HG02981 (cell line): ENCODE measurements at regions not wholly inside any gene's neighbourhood (a gene's known extent, or its start where the extent isn't known, plus 50 kb on each side); places are given as distances from the start of the nearest gene placed in this dataset.
A peak's percentile ranks its signal among the peaks of the same experiment; 100 is the strongest.

Experiments
- ATAC-seq: cut with Tn5 transposase; IDR thresholded peaks from one replicate; pipeline ENCODE4 v1.9.1; 2021; ENCODE audit warnings: mild to moderate bottlenecking, moderate library complexity; ENCODE audit not compliant: unreplicated experiment

DNA sequence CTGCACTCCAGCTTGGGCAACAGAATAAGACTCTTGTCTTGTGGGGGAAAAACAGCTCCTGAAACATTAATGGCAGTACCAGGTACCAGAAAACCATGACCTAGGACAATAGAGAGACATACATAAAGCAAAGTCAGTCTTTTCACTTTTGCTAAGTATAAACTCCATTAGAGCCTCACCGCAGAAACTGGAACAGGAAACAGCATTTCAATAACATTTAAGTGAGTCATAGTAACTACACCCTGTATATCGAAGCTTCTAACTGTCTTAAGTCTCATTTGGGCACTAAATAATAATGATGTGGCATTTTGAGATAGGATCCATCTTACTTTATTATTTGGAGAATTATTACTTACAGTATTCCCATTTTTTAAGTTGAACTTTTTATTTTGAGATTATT lies 517.8 kb upstream of the CELF2 start:
- no peak for ATAC-seq

DNA sequence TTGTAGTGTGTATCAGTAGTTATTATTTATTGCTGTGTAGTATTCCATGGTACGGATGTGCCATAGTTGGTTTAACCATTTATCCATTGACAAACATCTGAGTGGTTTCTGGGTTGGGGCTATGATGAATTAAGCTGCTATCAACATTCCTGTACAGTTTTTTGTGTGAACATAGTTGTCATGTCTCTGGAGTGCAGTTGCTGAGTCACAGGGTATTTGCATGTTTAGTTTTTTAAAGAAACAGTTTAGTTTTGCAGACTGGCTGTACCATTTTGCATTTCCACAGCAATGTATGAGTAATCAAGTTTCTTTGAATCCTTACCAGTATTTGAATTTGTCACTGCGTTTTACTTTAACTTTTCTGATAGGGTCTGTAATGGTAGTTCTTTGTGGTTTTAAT lies 516.7 kb upstream of the CELF2 start:
- ATAC-seq: no peak

DNA sequence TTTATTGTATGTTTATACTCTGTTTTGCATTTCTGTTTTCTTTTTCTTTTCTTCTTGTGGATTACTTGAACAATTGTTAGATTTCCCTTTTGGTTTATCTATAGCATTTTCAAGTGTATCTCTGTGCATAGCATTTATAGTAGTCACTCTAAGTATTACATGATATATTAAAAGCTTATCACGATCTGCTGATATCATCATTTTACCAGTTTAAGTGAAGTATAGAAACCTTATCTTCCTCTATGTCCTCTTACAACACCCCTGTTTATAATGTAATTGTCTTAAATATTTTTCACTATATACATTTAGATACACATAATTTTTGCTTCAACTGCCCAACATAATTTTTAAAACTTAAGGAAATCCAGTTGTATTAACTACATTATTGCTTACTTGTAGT lies 513.9 kb upstream of the CELF2 start:
- no peak for ATAC-seq

DNA sequence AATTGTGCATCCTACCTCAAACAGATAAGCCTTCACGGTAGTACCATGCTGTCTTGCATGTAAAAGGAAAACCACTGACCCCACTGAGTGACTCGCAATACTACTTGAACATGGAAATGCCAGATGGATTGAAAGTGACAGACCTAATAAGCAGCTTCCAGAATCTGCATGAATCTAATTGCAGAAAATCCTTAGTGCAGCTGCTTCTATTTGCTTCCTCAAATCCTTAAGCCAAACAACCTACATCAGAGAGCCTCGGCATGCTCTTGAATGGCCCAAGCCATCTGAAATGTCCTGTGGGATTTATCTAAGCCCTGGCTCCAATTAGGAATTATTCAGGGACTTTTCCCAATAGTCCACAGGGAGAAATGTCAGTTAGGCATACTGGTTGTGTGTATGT lies 509.5 kb upstream of the CELF2 start:
- ATAC-seq: no peak

DNA sequence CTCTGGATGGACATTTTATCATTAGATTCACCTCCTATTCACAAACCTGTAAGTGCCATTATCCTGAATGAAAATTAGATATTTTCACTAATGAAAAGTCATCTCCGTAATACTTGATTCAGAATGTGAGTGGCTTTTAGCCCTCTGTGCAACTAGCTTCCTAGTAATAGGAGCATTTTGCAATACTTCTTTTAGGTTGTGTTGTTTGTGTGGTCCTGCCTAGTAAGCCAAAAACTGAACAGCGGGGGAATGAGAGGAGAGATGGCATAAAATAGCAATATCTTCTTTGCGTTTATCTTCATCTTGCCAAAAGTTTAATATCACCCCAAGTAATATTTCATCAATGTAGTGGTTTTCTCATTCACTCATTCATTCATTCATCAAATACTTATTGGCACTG lies 507.5 kb upstream of the CELF2 start:
- ATAC-seq: no peak

DNA sequence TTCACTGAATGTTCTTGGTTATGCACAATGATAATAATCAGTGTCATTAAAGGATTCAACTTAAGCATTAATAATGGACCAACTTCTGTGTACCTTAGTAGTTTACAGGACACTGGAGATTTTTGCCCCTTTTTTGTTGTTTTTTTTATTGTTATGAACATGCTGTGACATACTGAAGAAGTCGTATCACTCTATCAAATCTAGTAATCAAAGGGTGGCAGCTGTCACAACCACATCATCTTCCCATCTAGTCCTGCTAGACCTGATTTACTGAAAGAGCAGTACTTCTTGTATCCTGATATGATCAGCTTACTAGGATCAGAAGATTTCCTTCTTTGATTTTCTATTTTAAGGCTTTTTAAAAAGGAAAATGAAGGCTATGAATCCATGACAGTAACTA lies 504.6 kb upstream of the CELF2 start:
- ATAC-seq: no peak

DNA sequence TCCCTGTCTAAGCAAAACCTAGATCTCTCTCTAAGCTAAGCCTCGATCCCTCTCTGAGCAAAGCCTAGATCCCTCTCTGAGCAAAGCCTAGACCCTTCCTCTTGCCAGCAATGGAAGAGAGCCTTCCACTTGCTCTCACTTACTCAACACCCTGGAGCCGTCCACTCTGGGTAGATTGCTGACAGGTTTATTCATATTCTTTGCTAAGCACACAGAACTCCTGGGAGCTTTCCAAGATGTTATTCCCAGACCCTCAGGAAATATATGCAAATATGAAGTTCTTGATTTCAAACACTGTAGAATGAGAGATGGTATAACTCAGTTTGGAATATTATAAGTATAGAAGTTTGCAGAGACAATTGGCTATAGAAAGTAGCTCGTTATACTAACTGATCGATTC lies 503.8 kb upstream of the CELF2 start:
- no peak for ATAC-seq

DNA sequence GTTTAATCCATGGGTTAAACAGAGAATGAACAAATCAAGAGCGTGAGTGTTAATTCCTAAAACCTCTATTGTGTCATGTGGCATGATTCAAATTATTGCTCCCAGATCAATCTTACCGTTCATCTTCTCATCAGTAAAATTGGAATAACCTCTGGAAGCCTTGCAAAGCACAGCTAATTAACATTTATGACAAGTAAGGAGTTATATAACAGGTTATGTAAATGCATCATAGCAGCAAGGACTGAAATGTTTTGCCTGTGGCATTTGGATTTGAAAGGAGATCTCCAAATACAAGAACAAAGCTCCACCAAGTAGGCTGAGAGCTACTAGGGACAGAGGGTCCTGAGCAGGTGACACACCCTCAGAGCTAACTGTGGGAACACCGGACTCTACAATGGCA lies 502.9 kb upstream of the CELF2 start:
- no peak for ATAC-seq

DNA sequence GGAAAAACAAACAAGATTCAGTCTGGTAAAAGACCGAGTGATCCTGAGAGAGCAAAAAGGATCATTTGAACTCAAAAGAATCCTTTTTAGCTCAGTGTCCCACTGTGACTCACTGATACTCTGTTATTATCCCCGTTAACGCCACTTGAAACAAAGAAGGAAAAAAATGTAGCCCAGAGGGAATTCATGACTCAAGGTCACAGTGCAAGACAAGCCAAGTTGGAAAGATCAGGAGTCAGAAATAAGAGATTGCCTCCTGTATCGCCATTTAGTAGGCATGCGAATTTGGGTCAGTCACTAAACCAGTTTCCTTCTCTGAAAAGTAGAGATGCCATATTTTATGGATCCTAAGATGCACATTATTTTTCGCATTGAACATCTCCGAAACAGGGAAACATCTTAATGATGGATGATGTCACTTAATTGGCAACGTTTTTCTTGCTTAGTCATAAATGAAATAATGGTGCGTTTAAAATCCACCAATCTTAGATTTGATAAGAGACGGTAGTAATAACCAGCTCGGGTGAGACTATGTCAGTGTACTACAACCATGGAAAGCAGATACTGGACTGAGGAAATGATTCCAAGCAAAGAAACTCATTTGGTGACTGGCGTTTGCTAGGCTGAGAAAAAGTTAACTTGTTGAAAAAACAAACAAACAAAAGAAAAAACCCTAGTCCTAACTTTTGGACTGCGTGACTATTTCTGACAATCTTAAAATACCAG lies 502.0 kb upstream of the CELF2 start:
- no peak for ATAC-seq

DNA sequence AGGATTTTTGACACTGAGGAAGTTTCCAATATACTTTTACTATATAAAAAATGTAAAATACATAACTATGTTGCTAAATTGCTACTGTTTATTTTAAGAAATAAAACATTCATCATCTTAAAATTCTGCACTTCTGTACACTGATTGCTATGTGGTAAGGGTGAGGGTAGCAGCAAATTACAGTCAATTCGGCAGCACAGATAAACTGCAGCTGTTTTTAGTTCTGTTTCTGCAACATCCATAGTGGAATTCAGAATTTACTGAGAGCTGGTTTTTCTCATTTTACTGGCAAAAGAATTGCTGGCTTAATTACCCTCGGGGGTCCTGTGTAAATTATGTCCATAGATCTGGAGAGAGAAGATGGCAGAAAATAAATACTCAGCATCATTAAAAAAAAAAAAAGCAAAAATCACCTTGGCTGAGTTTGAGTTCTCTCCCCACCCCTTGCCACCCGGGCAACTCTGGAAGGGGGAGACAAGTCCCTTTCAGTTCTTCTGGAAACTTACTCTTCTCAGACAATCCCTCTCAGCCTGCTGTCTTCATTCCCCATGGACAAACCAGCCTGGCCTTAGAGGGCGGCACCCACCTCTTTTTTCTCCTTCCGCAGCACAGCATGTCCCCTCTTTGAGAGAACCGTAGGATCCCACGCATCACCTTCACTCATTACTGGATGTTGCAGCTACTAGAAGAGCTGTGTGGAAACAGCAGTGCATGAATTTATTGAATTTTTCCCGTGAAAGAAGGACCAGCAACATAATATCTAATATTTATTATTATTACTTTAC lies 501.1 kb upstream of the CELF2 start:
- ATAC-seq: no peak

DNA sequence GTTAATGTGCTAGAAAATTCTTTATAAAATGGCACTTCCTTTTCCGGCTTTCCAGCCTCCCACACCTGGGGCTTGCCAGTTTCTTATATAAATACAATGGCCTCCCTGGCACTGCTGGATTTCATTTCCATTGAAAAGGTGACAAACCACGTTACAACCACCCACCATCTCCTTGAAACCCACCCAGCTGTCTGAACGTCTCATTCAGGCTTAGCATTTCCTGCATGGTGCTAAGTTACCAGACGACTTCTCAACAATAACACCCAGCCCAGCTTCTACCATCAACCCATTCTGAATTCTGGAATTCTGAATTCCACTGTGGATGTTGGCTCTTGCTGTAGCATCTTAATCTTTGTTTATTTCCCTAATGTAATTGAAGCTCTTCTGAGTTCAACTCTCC lies 499.8 kb upstream of the CELF2 start:
- ATAC-seq: no peak

DNA sequence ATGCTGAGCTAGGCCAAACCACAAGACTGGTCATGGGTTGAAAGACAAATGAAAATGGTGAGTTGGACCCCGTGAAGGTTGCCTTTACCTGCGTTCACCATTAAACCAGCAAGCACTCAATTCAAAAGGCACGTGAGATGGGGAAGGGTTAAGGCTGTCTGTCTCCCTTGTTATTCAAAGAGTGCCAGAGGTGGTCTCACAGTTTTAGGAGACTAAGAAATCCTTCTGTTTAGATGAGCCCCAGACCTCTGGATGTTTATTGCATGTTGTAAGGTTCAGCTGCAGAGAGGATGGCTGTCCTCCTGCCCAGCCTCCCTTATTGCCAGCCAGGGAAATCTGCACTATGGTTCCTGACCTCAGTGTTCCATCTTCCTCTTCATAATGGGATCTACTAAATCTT lies 498.0 kb upstream of the CELF2 start:
- ATAC-seq: no peak

DNA sequence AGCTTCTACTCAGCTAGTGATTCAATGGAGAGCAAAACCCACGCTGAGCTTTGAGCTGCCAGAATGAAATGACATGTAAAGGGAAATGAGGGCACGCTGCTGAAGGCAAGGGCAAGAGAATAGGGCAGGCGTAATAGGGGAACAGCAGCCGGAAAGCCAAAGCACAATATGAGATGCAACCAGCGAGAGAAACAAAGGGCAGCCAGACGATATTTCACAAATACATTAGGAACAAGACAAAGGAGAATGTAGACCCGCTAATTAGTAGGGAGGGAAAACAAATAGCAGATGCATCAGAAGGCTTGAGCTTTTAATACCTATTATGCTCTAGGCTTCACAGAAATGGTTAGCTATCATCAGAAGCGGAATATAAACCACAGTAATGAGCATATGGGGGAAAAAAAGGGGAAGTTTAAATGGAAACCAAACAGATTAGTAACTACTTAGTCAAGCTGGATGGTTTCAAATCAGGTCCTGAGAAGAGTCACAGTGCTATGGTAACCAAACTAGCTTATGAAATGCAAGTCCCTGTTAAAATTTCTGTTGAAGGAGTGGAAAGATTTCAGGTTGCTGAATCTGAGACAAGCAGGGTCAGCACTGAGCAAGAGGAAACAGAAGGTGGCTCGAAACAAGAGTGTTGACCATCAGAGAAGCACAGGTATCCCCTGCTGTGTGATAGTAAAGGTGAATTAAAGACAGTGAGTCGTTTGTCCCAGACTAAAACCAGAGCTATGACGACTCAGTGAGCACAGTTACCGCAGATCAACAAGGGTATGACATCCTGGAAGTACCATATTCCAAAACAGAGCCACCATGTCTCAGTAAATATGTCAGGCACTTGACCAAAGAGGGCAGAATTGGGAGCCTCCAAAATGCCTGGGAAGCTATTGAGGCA lies 496.9 kb upstream of the CELF2 start:
- peak; percentile 94 for ATAC-seq

DNA sequence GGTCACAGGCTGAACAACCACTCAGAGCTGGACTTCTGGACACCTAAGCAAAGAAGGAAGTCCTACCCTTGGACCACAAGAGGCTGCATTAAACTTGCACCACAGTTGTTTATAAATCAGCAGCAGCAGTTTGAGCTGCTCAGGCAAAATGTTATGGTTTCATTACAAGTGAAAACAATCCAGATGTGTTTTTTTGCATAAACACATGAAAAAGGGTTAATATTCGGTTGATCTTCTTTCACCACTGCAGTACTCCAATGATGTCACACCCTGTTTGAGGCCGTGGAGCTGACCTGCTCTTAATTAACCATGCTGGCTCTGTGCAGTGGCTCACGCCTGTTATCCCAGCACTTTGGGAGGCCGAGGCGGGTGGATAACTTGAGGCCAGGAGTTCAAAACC lies 490.8 kb upstream of the CELF2 start:
- ATAC-seq: no peak

DNA sequence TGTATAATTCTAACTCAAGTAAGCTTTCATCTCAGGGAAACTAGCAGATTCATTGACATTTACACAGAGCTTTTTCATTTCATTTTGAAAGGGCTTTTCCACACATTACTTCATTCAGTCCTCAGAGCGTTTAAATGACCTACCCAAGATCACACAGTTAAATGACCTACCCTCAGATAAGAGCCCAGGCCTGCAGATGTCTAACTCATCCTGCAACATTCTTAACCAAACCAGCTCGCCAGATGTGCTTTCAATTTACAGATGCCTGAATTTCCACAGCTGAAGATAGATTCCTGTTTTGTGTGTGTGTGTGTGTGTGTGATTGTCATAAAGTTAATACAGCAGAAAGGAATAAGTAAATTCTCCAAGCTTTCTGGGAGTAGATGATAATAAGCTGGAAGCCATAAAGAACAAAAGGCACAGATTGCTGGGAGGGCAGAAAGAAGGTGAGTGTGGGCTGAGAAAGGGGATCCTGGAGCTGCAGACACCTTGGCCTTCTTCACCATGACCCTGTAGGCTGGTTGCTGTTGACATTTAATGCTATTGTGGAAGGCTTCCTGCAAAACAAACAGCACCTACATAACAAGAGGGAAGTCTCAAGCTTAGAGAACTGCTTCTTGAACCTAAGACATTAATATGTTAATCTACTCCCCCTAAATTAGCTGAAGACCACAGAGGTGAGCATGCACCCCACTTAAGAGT lies 489.7 kb upstream of the CELF2 start:
- ATAC-seq: no peak

DNA sequence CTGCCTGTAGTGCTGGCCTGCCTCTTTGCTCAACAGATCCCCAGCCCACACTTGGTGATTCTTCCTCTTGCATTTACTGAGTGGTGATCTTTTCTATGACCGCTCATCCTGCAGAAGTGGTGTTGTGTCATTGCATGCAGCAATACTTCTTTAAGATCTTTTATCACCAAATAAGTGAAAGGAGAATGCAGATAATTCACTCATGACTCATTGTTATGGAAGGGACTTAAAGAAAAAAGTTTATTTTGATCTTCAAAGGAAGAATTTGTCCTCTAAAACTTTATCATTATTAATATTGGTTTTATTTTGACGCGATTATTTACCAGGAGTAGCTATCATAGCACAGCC lies 489.1 kb upstream of the CELF2 start:
- no peak for ATAC-seq

DNA sequence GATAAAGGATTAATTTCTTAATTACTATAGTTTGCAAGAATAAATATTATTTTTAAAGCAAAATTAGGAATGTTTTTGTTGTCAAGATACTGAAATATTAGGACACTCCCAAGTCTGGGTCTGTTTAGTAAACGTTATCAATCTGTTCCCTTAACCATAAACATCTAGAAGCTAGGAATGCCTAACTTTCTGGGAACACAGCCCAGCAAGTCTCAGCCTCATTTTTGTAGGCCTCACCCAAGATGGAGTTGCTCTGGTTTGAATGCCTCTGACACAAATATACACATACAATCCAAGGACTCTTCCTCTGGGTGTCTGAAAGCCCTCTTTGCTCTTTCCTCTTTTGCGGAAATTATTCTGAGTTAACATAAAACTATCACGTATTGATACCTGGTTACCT lies 487.4 kb upstream of the CELF2 start:
- ATAC-seq: no peak

DNA sequence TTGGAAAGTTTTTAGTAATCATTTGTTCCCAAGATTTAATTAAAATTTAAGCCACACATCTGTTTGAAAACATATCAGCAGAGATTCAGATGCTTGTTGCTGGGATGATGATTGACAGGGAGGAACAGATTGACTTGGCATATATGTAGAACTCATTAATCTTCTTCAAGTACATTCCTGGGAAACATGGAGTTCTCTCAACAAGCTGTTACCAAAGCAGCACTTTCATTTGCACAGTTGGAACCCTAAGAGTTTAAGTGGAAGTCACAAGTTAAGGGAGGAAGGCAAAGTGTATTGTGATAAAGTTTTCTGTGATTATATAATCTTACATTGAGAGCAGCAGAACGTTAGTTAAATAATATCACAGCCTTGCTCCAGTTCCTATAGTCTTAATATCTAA lies 485.4 kb upstream of the CELF2 start:
- ATAC-seq: no peak

DNA sequence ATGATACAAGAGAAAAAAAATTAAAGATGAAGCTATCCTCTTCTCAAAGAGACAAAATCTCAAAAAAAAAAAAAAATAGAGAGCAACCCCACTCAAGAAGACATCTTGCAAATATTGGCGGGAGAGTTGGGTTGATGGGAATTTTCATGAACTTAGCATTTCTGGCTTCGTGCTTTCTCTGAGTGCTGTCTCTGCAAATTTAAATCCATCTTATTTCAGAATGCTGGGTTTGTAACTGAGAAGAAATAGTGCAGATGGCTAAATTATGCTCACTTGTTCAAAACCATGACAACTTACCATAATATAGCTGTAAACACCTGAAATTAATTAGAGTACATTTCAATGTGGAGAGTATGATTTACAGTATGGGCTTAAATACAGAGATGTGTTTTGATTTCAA lies 484.8 kb upstream of the CELF2 start:
- no peak for ATAC-seq

DNA sequence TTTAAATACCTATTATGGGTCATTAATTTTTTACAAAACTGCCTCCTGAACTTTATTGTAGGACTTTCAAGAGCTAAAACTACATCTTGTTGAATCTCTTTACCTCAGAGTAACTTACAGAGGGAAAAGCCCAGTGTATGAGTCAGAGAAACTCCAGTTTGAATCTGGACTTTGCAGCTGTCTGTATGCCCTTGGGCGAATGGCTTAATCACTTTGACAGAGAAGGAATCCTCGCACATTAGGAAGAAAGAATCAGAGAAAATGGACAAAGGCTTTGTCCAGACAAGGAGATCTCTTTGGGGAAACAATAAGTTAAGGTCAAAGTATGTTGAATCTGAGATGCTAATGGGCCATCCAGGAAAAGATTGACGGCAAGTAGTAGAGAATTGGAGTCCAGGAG lies 484.2 kb upstream of the CELF2 start:
- no peak for ATAC-seq

DNA sequence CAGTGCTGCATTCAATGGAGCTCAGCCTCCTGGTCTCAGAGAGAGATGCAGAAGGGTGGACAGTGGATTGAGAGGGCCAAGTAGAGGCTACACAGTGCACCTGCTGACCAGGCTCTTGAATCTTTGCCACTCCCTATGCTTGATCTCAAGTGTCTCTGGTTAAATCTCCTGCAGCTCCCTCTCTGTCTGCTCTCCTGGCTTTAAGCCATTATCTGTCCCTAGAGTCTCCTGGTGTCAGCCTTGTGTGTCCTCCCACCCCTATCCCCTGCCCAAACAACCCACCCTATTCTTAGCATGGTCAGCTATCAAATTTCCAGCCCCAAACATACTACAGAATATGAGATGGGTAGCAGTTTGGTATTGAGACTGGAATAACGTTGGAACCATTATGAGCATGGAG lies 479.3 kb upstream of the CELF2 start:
- no peak for ATAC-seq
